NCI-H146 treated with DMSO at 0.1 percent for 48 hours (cell line): ENCODE measurements at regions not wholly inside any gene's neighbourhood (a gene's known extent, or its start where the extent isn't known, plus 50 kb on each side); places are given as distances from the start of the nearest gene placed in this dataset.
"Not testable (repeated sequence)": the region's sequence is repeated elsewhere in the genome, so short reads cannot be mapped to it uniquely, and the experiment has no call there.

ENCODE experiments used
- DNase-seq: peaks from one replicate; lab custom pipeline; 2025; ENCODE audit not compliant: unreplicated experiment; lab: John Stamatoyannopoulos, UW

GRCh38 chr1:209132736-209133467 lies 450.6 kb upstream of the CAMK1G start:
- no peak for DNase-seq

GRCh38 chr1:209134001-209134400 lies 449.5 kb upstream of the CAMK1G start:
- DNase-seq = no peak

GRCh38 chr1:209143916-209144315 lies 439.6 kb upstream of the CAMK1G start:
- no peak for DNase-seq

GRCh38 chr1:209150114-209150513 lies 433.4 kb upstream of the CAMK1G start:
- no peak for DNase-seq

GRCh38 chr1:209153411-209153810 lies 430.1 kb upstream of the CAMK1G start:
- DNase-seq = no peak

- DNase-seq = no peak
Observed at GRCh38 chr1:209154912-209155311, 428.6 kb upstream of the CAMK1G start.

- DNase-seq = no peak
Observed at GRCh38 chr1:209155546-209155945, 428.0 kb upstream of the CAMK1G start.

- DNase-seq = no peak
Observed at GRCh38 chr1:209156991-209157390, 426.5 kb upstream of the CAMK1G start.

GRCh38 chr1:209157546-209158249 lies 425.8 kb upstream of the CAMK1G start:
- no peak for DNase-seq

GRCh38 chr1:209158851-209159250 lies 424.7 kb upstream of the CAMK1G start:
- no peak for DNase-seq

- DNase-seq = peak; percentile 16
Observed at GRCh38 chr1:209160230-209160629, 423.3 kb upstream of the CAMK1G start.

GRCh38 chr1:209162651-209163050 lies 420.9 kb upstream of the CAMK1G start:
- DNase-seq = no peak

GRCh38 chr1:209168204-209168603 lies 415.3 kb upstream of the CAMK1G start:
- no peak for DNase-seq

- DNase-seq = no peak
Observed at GRCh38 chr1:209171151-209171550, 412.4 kb upstream of the CAMK1G start.

GRCh38 chr1:209172286-209172685 lies 411.2 kb upstream of the CAMK1G start:
- no peak for DNase-seq

GRCh38 chr1:209172792-209173542 lies 410.5 kb upstream of the CAMK1G start:
- DNase-seq = not testable (repeated sequence)

- not testable (repeated sequence) for DNase-seq
Observed at GRCh38 chr1:209173796-209174195, 409.7 kb upstream of the CAMK1G start.

- no peak for DNase-seq
Observed at GRCh38 chr1:209176866-209177430, 406.6 kb upstream of the CAMK1G start.

- DNase-seq = no peak
Observed at GRCh38 chr1:209183195-209183594, 400.3 kb upstream of the CAMK1G start.

GRCh38 chr1:209187589-209187988 lies 395.9 kb upstream of the CAMK1G start:
- DNase-seq = no peak

- peak; percentile 7 for DNase-seq
Observed at GRCh38 chr1:209190591-209191261, 392.8 kb upstream of the CAMK1G start.
